MM.1S (cell line): ENCODE measurements at regions not wholly inside any gene's neighbourhood (a gene's known extent, or its start where the extent isn't known, plus 50 kb on each side); places are given as distances from the start of the nearest gene placed in this dataset.

ENCODE experiments used
- DNase-seq: peaks from one replicate; pipeline ENCODE4 v3.0.0-alpha.2; 2015
- H2AFZ ChIP-seq: fragments of 300-600 bp; sonication (generic); 2 replicates; pipeline ENCODE4 v1.6.0; 2016; ENCODE audit warnings: antibody characterized with exemption, low read length
- H3F3A ChIP-seq: fragments of 300-600 bp; sonication (generic); 2 replicates; pipeline ENCODE4 v1.6.1; 2016; ENCODE audit warnings: mild to moderate bottlenecking, antibody characterized with exemption, low read length, moderate library complexity, mixed read lengths; ENCODE audit not compliant: insufficient read depth
- H3K27ac ChIP-seq: fragments of 300-600 bp; sonication (generic); 2 replicates; pipeline ENCODE4 v1.5.1; 2016; ENCODE audit warnings: mild to moderate bottlenecking, low read length
- H3K27me3 ChIP-seq: fragments of 300-600 bp; sonication (generic); replicated peaks from 2 replicates; pipeline ENCODE4 v1.6.0; 2016; ENCODE audit warnings: low read length; ENCODE audit not compliant: insufficient read depth
- H3K36me3 ChIP-seq: fragments of 300-600 bp; sonication (generic); replicated peaks from 2 replicates; pipeline ENCODE4 v1.6.1; 2016; ENCODE audit warnings: mild to moderate bottlenecking, low read length, mixed read lengths; ENCODE audit not compliant: insufficient read depth
- H3K4me1 ChIP-seq: fragments of 300-600 bp; sonication (generic); 2 replicates; pipeline ENCODE4 v1.6.1; 2016; ENCODE audit warnings: low read length, mixed read lengths
- H3K4me2 ChIP-seq: fragments of 300-600 bp; sonication (generic); 2 replicates; pipeline ENCODE4 v1.6.0; 2016; ENCODE audit warnings: low read depth, low read length
- H3K4me3 ChIP-seq: fragments of 300-600 bp; sonication (generic); 2 replicates; pipeline ENCODE4 v1.5.1; 2016; ENCODE audit warnings: low read length, mixed read lengths
- H3K79me2 ChIP-seq: fragments of 300-600 bp; sonication (generic); 2 replicates; pipeline ENCODE4 v1.6.1; 2016; ENCODE audit warnings: mixed run types, low read length, mixed read lengths
- H3K9ac ChIP-seq: fragments of 300-600 bp; sonication (generic); 2 replicates; pipeline ENCODE4 v1.6.1; 2016; ENCODE audit warnings: low read length, mixed read lengths
- H3K9me2 ChIP-seq: fragments of 300-600 bp; sonication (generic); replicated peaks from 2 replicates; pipeline ENCODE4 v1.6.1; 2016; ENCODE audit warnings: mild to moderate bottlenecking, low read length, mixed read lengths; ENCODE audit not compliant: insufficient read depth
- H3K9me3 ChIP-seq: fragments of 300-600 bp; sonication (generic); replicated peaks from 2 replicates; pipeline ENCODE4 v1.6.1; 2016; ENCODE audit warnings: mild to moderate bottlenecking, low read length, mixed read lengths; ENCODE audit not compliant: insufficient read depth
- H4K20me1 ChIP-seq: fragments of 300-600 bp; sonication (generic); 2 replicates; pipeline ENCODE4 v1.6.1; 2016; ENCODE audit warnings: mild to moderate bottlenecking, low read length, moderate library complexity, mixed read lengths; ENCODE audit not compliant: insufficient read depth
- CTCF ChIP-seq: fragments of 300-600 bp; sonication (generic); IDR thresholded peaks from 2 replicates; pipeline ENCODE4 v1.5.1; 2016; ENCODE audit warnings: antibody characterized with exemption, low read length, mixed read lengths
- EZH2 ChIP-seq: fragments of 300-600 bp; sonication (generic); optimal IDR thresholded peaks from 2 replicates; pipeline ENCODE3; 2017; ENCODE audit warnings: low read depth, mild to moderate bottlenecking, antibody characterized with exemption, low read length, mixed read lengths
- EZH2phosphoT487 ChIP-seq: fragments of 300-600 bp; sonication (generic); IDR thresholded peaks from 2 replicates; pipeline ENCODE4 v1.6.1; 2018; ENCODE audit warnings: antibody characterized with exemption, low read length

- H3K36me3 ChIP-seq: no peaks in the 10 kb centered on the region
- no peaks in the 10 kb centered on the region for H3K9me2 ChIP-seq
- no peaks in the 10 kb centered on the region for H4K20me1 ChIP-seq
- H3F3A ChIP-seq: no peaks in the 10 kb centered on the region
- no peak overlapping the region for H3K4me2 ChIP-seq
- H3K27me3 ChIP-seq: no peaks in the 10 kb centered on the region
- no peaks in the 10 kb centered on the region for H3K9me3 ChIP-seq
- H3K4me1 ChIP-seq: no peaks in the 10 kb centered on the region
- H3K79me2 ChIP-seq: no peaks in the 10 kb centered on the region
- H2AFZ ChIP-seq: no peak overlapping the region
- H3K9ac ChIP-seq: no peak overlapping the region
- no peak for DNase-seq
- TF ChIP-seq CTCF: no peak
- no peak for TF ChIP-seq EZH2
- TF ChIP-seq EZH2phosphoT487: no peak
- no peak overlapping the region for H3K27ac ChIP-seq
- H3K4me3 ChIP-seq: no peak overlapping the region
These were observed 725.9 kb upstream of the MDGA2 start for GRCh38 chr14:48401321-48401720.

GRCh38 chr14:48398675-48399282, 723.4 kb upstream of the MDGA2 start:
- Histone ChIP-seq H3K36me3 (no peaks in the 10 kb centered on the region), H3K4me1 (no peaks in the 10 kb centered on the region), H3K79me2 (no peaks in the 10 kb centered on the region), H4K20me1 (no peaks in the 10 kb centered on the region), H3K9me2 (no peaks in the 10 kb centered on the region), H3F3A (no peaks in the 10 kb centered on the region), H3K27me3 (no peaks in the 10 kb centered on the region), H3K9me3 (no peaks in the 10 kb centered on the region), H3K9ac (no peak overlapping the region), H3K27ac (no peak overlapping the region), H3K4me3 (no peak overlapping the region), H3K4me2 (no peak overlapping the region), H2AFZ (no peak overlapping the region)
- DNase-seq: peak; percentile 21
- TF ChIP-seq EZH2 (no peak), CTCF (peak; percentile 59)

- H3K4me1 ChIP-seq: no peaks in the 10 kb centered on the region
- H3K9me2 ChIP-seq: no peaks in the 10 kb centered on the region
- H3K36me3 ChIP-seq: no peaks in the 10 kb centered on the region
- H3K9ac ChIP-seq: no peak overlapping the region
- no peak overlapping the region for H3K4me3 ChIP-seq
- no peak for DNase-seq
- H3K79me2 ChIP-seq: no peaks in the 10 kb centered on the region
- no peaks in the 10 kb centered on the region for H3F3A ChIP-seq
- no peaks in the 10 kb centered on the region for H3K27me3 ChIP-seq
- no peak overlapping the region for H3K27ac ChIP-seq
- no peak overlapping the region for H3K4me2 ChIP-seq
- H2AFZ ChIP-seq: no peak overlapping the region
- no peak for TF ChIP-seq EZH2
- TF ChIP-seq EZH2phosphoT487: no peak
- TF ChIP-seq CTCF: no peak
- no peaks in the 10 kb centered on the region for H4K20me1 ChIP-seq
- no peaks in the 10 kb centered on the region for H3K9me3 ChIP-seq
These were observed 716.3 kb upstream of the MDGA2 start for GRCh38 chr14:48391661-48392060.
